Natural killer cell treated with Interleukin-12 subunit alpha and Interleukin-12 subunit beta and Interleukin-15 and Interleukin-18, amount 100 ng/mL, for 72 hours (primary cell): ENCODE measurements at regions not wholly inside any gene's neighbourhood (a gene's known extent, or its start where the extent isn't known, plus 50 kb on each side); places are given as distances from the start of the nearest gene placed in this dataset.
"Not testable (repeated sequence)": the region's sequence is repeated elsewhere in the genome, so short reads cannot be mapped to it uniquely, and the experiment has no call there.

Experiments used
- ATAC-seq, 2 donors: fragments of 150-1000 bp; cut with Tn5 transposase in 1 of 2; sonication (Bioruptor Pico), chemical (Tn5 transposase) in 1 of 2; 2 replicates each; pipeline ENCODE4 v1.10.0; 2021
- DNase-seq: peaks from one replicate; pipeline ENCODE4 v3.0.0; 2022; ENCODE audit warnings: low spot score
- H3K27ac Mint-ChIP-seq, 2 donors: 1 replicate in 1 of 2; 2 replicates in 1 of 2; pipeline ENCODE4 v1.8.0; 2022; ENCODE audit warnings: mixed read lengths in 2 of 2, mild to moderate bottlenecking in 1 of 2, moderate library complexity in 1 of 2
- H3K27me3 Mint-ChIP-seq, 2 donors: 1 replicate in 1 of 2; 2 replicates in 1 of 2; pipeline ENCODE4 v1.8.0; 2022; ENCODE audit warnings: mixed read lengths in 2 of 2
- H3K36me3 Mint-ChIP-seq: one replicate; pipeline ENCODE4 v1.8.0; 2022; ENCODE audit warnings: mixed read lengths
- H3K4me1 Mint-ChIP-seq, 2 donors: 1 replicate in 1 of 2; 2 replicates in 1 of 2; pipeline ENCODE4 v1.8.0; 2022; ENCODE audit warnings: low read depth in 2 of 2, mixed read lengths in 2 of 2, mild to moderate bottlenecking in 1 of 2
- H3K4me3 Mint-ChIP-seq: one replicate; pipeline ENCODE4 v1.8.0; 2022; ENCODE audit warnings: mixed read lengths
- H3K9me3 Mint-ChIP-seq: 2 replicates; pipeline ENCODE4 v1.8.0; 2022; ENCODE audit warnings: mixed read lengths

GRCh38 chr17:63090358-63091114, 124.5 kb downstream of the TANC2 start:
- DNase-seq, H3K4me1 Mint-ChIP-seq, H3K36me3 Mint-ChIP-seq, H3K27ac Mint-ChIP-seq, H3K9me3 Mint-ChIP-seq, H3K4me3 Mint-ChIP-seq, ATAC-seq, H3K27me3 Mint-ChIP-seq: not testable (repeated sequence)

- not testable (repeated sequence) for H3K27me3 Mint-ChIP-seq, ATAC-seq, DNase-seq, H3K36me3 Mint-ChIP-seq, H3K4me3 Mint-ChIP-seq, H3K27ac Mint-ChIP-seq, H3K4me1 Mint-ChIP-seq, H3K9me3 Mint-ChIP-seq
These were observed 125.9 kb downstream of the TANC2 start for GRCh38 chr17:63091909-63092308.

- Mint-ChIP-seq H3K4me3 (no peak overlapping the region), H3K27ac (no peak overlapping the region), H3K27me3 (no peaks in the 10 kb centered on the region), H3K36me3 (no peaks in the 10 kb centered on the region), H3K4me1 (peaks cover 0 to 6% of the 10 kb centered on the region in 2 donors), H3K9me3 (peaks cover 3% of the 10 kb centered on the region)
- DNase-seq, result no peak
- no peak for ATAC-seq
These were observed 128.6 kb downstream of the TANC2 start for GRCh38 chr17:63094631-63095030.

- Mint-ChIP-seq H3K27me3 (no peaks in the 10 kb centered on the region), H3K4me3 (no peak overlapping the region), H3K4me1 (peaks cover 0 to 5% of the 10 kb centered on the region in 2 donors), H3K36me3 (no peaks in the 10 kb centered on the region), H3K9me3 (peaks cover 1% of the 10 kb centered on the region), H3K27ac (no peak overlapping the region)
- DNase-seq (no peak), ATAC-seq (no peak)
These were observed 129.4 kb downstream of the TANC2 start for GRCh38 chr17:63095459-63095858.

GRCh38 chr17:63095879-63096278, 129.8 kb downstream of the TANC2 start:
- no peaks in the 10 kb centered on the region for H3K9me3 Mint-ChIP-seq
- no peaks in the 10 kb centered on the region for H3K36me3 Mint-ChIP-seq
- H3K4me3 Mint-ChIP-seq, result no peak overlapping the region
- peaks cover 0 to 4% of the 10 kb centered on the region in 2 donors for H3K4me1 Mint-ChIP-seq
- H3K27ac Mint-ChIP-seq, result no peak overlapping the region
- no peaks in the 10 kb centered on the region for H3K27me3 Mint-ChIP-seq
- ATAC-seq (no peak), DNase-seq (no peak)

- H3K9me3 Mint-ChIP-seq, result no peaks in the 10 kb centered on the region
- no peak overlapping the region for H3K27ac Mint-ChIP-seq
- H3K4me1 Mint-ChIP-seq, result peaks cover 0 to 4% of the 10 kb centered on the region in 2 donors
- no peaks in the 10 kb centered on the region for H3K27me3 Mint-ChIP-seq
- DNase-seq (no peak), ATAC-seq (no peak)
- no peaks in the 10 kb centered on the region for H3K36me3 Mint-ChIP-seq
- no peak overlapping the region for H3K4me3 Mint-ChIP-seq
These were observed 130.4 kb downstream of the TANC2 start for GRCh38 chr17:63096426-63096825.

- Mint-ChIP-seq H3K4me1 (peaks cover 0 to 4% of the 10 kb centered on the region in 2 donors), H3K36me3 (no peaks in the 10 kb centered on the region), H3K27ac (no peak overlapping the region), H3K9me3 (no peaks in the 10 kb centered on the region), H3K27me3 (no peaks in the 10 kb centered on the region), H3K4me3 (no peak overlapping the region)
- ATAC-seq, result no peak
- no peak for DNase-seq
These were observed 133.4 kb downstream of the TANC2 start for GRCh38 chr17:63099425-63099824.

GRCh38 chr17:63102034-63102433, 136.0 kb downstream of the TANC2 start:
- no peaks in the 10 kb centered on the region for H3K4me1 Mint-ChIP-seq
- H3K4me3 Mint-ChIP-seq, result no peak overlapping the region
- no peaks in the 10 kb centered on the region for H3K36me3 Mint-ChIP-seq
- ATAC-seq, result no peak
- no peaks in the 10 kb centered on the region for H3K9me3 Mint-ChIP-seq
- no peak for DNase-seq
- H3K27ac Mint-ChIP-seq, result no peak overlapping the region
- no peaks in the 10 kb centered on the region for H3K27me3 Mint-ChIP-seq

GRCh38 chr17:63106050-63106449, 140.0 kb downstream of the TANC2 start:
- H3K4me3 Mint-ChIP-seq, result no peak overlapping the region
- no peaks in the 10 kb centered on the region for H3K4me1 Mint-ChIP-seq
- ATAC-seq, result no peak
- no peaks in the 10 kb centered on the region for H3K27me3 Mint-ChIP-seq
- H3K9me3 Mint-ChIP-seq, result no peaks in the 10 kb centered on the region
- H3K27ac Mint-ChIP-seq, result no peak overlapping the region
- DNase-seq, result no peak
- H3K36me3 Mint-ChIP-seq, result no peaks in the 10 kb centered on the region

GRCh38 chr17:63109661-63110060, 143.6 kb downstream of the TANC2 start:
- Mint-ChIP-seq H3K4me3 (no peak overlapping the region), H3K9me3 (no peaks in the 10 kb centered on the region), H3K27me3 (no peaks in the 10 kb centered on the region), H3K27ac (no peak overlapping the region), H3K4me1 (no peaks in the 10 kb centered on the region), H3K36me3 (no peaks in the 10 kb centered on the region)
- DNase-seq (no peak), ATAC-seq (no peak)

GRCh38 chr17:63113167-63113566, 147.1 kb downstream of the TANC2 start:
- Mint-ChIP-seq H3K36me3 (no peaks in the 10 kb centered on the region), H3K4me3 (no peak overlapping the region), H3K27me3 (no peaks in the 10 kb centered on the region), H3K4me1 (no peaks in the 10 kb centered on the region), H3K9me3 (no peaks in the 10 kb centered on the region), H3K27ac (no peak overlapping the region)
- no peak for DNase-seq
- ATAC-seq, result no peak

- no peak overlapping the region for H3K27ac Mint-ChIP-seq
- no peak overlapping the region for H3K4me3 Mint-ChIP-seq
- no peaks in the 10 kb centered on the region for H3K9me3 Mint-ChIP-seq
- no peaks in the 10 kb centered on the region for H3K4me1 Mint-ChIP-seq
- no peak for ATAC-seq
- H3K36me3 Mint-ChIP-seq, result no peaks in the 10 kb centered on the region
- no peaks in the 10 kb centered on the region for H3K27me3 Mint-ChIP-seq
- no peak for DNase-seq
These were observed 150.2 kb downstream of the TANC2 start for GRCh38 chr17:63116228-63116627.

GRCh38 chr17:63116967-63117830, 151.2 kb downstream of the TANC2 start:
- Mint-ChIP-seq H3K9me3 (no peaks in the 10 kb centered on the region), H3K36me3 (no peaks in the 10 kb centered on the region), H3K4me3 (no peak overlapping the region), H3K4me1 (no peaks in the 10 kb centered on the region), H3K27me3 (no peaks in the 10 kb centered on the region), H3K27ac (no peak overlapping the region)
- ATAC-seq (no peak), DNase-seq (no peak)

- H3K36me3 Mint-ChIP-seq, result no peaks in the 10 kb centered on the region
- no peaks in the 10 kb centered on the region for H3K4me1 Mint-ChIP-seq
- no peaks in the 10 kb centered on the region for H3K9me3 Mint-ChIP-seq
- DNase-seq, result no peak
- H3K27ac Mint-ChIP-seq, result no peak overlapping the region
- ATAC-seq, result no peak
- no peaks in the 10 kb centered on the region for H3K27me3 Mint-ChIP-seq
- H3K4me3 Mint-ChIP-seq, result no peak overlapping the region
These were observed 154.4 kb downstream of the TANC2 start for GRCh38 chr17:63120406-63120805.
